ENCODE measurements at regions not wholly inside any gene's neighbourhood (a gene's known extent, or its start where the extent isn't known, plus 50 kb on each side); places are given as distances from the start of the nearest gene placed in this dataset.
A peak's percentile ranks its signal among the peaks of the same experiment; 100 is the strongest.

DNA sequence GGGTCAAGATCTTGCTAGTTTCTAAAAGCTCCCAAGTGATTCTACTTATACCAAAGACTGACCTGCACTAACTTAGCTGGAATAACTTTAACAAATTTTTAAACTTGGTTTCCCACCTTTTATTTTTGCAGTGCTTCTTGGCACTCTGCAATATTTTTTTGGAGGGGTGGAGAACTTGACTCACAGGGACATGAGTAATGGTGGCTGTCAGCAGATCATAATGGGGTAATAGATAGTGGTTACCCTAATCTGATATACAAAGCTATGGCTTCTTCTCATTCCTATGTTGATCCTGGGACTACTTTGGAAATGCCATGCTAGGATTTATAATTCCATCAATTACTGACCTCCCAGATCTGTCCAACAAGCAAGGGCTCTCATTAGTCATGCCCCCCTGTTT, 295.7 kb downstream of the GPAT3 start:
- TF ChIP-seq EZH2 (IDR thresholded peaks at IDR 0.05; ENCODE audit: insufficient read depth, poor library complexity, severe bottlenecking) = no peak
- TF ChIP-seq EZH2phosphoT487 (IDR thresholded peaks at IDR 0.05; ENCODE audit: insufficient read depth, low read depth) = 0 out of 2 replicates have a peak, but pooled peaks have one; percentile 29
